Eye (tissue), 1 donor: ENCODE measurements at regions not wholly inside any gene's neighbourhood (a gene's known extent, or its start where the extent isn't known, plus 50 kb on each side); places are given as distances from the start of the nearest gene placed in this dataset.

ENCODE experiments used
- DNase-seq: peaks from one replicate; pipeline ENCODE4 v3.0.0-alpha.2; 2015

DNA sequence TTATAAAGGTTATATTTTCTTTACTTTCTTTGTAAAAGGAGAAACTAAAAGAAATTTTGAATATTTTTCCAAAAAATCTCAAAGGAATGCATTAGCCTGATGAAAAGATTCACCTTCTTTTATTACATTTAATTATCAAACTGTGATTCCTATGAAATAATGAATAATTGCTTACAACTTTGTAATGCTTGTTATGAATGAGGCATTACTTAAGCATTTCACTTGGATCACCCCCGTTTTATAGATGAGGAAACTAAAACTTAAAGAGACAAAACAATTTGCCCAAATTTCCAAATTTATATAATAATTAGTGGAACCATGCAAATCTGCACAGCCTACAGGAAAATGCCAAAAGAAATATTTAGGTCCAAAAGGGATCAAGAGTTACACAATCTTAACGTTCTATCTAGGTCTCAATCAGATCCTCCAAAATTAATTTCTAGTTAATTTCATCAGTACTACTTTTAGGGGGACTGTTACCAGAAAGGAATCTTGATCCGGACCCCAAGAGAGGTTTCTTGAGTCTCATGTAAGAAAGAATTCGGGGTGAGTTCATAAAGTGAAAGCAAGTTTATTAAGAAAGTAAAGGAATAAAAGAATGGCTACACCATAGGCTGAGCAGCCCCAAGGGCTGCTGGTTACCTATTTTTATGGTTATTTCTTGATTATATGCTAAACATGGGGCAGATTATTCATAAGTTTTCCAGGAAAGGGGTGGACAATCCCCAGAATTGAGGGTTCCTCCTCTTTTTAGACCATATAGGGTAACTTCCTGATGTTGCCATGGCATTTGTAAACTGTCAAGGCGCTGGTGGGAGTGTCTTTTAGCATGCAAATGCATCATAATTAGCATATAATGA is 288.0 kb downstream of the ADGB start:
- no peak for DNase-seq

DNA sequence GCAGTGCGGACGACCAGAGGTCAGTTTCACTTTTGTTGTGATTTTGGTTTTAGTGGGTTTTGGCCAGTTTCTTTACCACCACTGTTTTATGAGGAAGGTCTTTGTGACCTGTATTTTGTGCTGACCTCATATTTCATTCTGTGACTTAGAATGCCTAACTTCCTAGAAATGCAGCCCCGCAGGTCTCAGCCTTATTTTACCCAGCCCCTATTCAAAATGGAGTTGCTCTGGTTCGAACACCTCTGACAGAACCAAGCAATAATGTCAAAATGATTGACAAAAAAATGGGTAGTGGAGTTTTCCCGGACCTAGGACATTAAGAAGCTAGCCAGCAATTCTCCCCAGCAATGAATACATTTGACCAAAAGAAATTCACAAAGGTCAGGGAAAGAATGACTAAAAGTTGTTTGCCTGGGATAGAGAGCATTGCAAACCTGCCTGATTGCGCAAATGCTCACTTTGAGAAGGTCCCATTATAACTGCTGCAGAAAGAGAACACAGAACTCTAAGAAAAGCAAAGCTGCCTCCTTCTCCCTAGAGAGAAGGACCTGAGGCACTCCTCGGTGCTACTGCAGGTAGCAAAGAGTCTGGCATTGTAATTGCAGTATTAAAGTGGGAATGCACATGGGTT is 288.8 kb downstream of the ADGB start:
- DNase-seq = no peak

DNA sequence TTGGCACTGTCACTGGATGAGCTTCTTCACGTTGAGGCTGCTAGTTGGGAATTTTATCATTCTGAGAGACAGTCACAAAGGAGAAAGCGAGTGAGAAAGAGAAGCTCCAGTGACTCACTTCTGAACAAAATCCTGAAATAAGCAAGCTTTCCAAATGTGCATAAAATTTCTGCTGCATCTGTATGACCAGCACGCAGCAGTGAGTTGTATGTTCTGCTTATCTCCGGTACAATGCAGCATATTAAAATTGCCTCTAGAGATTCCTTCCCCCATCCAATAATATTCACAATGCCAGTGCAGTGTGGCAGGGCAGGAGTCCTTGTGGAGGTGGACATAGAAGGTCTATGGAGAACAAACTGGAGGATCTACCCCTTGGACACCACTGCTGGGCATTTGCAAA is 290.5 kb downstream of the ADGB start:
- no peak for DNase-seq

DNA sequence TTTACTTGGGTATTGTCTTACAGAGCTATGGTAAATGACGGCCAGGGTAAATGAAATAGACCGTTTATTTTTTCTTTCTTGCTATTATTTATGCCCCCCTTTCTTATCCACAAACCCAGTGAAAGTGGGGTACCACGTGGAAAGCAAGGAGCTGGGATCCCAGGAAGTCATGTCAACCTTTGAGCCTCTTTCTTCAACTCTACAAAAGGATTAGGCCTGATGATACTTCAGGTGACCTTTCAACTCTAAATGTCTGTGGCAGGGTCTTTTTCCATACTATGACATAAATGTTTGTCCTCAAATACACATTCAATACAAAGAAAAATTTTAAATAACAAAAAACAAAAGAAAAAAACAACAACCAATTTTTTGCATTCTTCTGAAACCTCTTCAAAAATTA is 291.4 kb downstream of the ADGB start:
- DNase-seq = no peak

DNA sequence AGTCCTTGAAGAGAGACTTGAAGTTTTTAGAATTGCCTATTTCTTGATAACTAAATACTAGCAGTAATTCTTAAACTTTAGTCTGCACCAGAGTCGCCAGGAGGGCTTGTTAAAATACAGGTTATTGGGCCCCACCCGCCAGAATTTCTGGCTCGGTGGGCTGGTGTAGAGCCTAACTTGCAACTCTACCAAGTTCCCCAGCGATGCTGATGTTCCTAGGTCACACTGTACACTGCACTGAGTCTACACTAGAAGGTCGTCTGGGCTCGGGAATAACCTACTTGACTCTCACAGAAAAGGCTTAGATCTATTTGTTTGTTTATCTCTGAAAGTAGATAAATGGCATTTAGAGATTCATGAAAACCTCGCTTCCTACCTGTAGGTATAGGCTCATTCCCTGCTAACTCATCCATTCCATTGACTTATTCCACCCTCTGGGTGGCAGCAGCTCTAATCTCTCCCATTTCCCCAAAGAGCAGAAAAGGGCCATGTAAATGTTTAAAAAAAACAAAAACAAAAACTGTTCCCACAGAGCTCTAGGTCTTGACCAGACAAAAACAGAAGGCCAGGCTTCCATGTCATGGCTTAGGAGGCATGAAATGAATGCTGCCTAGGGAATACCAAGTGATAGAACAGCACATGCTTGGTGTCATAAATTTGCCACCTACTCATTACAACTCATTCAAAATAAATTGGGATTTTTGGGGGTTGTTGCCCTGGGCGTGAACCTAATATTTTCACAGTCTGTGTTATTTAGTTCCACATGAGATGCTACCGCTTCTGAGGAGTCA is 292.1 kb downstream of the ADGB start:
- DNase-seq = no peak

DNA sequence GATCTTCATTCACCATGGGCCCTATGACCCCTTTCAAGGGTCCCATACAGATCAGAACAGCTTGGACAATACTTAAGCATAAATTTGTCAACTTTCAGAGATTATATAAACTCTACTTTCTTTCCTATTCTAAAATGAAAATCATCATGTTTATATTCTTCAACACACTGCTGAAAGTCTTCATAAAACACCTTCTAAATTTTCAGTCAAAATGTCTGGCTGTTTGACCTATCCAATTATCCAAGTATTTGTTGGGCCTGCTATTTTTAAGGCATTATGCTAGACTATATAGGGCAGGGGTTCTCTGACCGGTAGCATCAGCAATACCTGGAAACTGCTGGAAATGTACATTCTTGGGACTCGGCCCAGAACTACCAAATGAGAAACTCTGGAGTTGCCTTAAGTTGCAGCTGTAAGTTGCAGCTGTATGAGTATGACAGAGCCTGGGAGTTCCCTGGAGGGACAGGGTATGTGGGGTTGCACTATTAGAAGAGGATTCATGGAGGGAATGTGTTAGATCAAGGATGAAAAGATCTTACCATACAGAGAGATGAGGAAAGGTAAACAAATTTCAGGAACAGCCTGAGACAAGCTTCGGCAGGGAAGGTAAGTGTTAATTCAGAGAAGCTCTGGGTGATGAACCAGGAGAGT is 293.0 kb downstream of the ADGB start:
- no peak for DNase-seq

DNA sequence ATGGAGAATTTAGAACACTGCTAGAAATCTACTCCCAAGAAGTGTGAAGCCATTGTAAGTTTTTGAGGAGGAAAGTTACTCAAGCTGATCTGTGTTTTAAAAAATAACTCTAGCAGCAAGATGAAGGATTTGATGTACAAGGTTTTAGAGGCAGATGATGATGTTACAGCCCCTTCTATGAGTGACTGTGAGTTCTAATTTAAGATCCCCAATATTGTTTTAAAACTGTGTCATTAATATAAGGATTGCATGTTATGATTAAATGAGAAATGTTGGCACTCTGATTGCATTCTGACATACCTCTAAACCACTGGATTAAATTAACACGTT is 293.5 kb downstream of the ADGB start:
- DNase-seq = no peak

DNA sequence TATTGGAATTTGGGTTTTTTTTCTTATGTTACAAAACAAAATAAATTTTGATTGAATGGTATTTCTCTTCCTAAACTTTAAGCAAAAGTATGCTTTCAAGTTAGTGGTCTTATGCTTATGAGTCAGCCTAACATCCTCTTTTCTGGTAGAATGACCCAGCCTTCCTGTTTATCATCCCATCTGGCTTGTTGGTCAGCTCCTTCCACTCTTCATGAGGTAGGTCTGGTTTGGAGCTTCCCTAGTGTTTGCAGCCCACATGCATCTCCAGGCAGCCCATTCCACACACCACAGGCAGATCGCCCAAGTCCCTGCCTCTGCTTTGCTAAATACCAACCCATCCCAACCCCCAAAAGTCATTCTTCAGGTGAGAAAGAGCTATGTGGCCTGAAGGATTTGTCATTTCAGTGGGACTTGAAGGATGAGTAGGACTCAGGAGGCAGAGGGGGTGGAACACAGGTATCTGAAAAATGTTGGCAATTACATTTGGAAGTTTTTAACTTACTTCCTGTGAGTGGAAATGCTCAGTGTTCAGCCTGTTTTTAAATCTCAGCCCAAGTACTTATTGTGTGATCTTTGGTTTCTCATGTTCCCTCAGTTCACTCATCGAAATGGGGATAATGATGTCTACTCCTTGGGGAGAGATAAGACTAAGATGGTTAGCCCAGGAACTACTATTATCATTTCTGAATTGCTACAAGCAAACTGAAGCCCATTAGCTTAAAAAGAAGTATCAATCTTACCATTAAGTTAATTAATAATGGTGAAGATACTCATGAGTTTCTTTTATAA is 294.0 kb downstream of the ADGB start:
- DNase-seq = no peak

DNA sequence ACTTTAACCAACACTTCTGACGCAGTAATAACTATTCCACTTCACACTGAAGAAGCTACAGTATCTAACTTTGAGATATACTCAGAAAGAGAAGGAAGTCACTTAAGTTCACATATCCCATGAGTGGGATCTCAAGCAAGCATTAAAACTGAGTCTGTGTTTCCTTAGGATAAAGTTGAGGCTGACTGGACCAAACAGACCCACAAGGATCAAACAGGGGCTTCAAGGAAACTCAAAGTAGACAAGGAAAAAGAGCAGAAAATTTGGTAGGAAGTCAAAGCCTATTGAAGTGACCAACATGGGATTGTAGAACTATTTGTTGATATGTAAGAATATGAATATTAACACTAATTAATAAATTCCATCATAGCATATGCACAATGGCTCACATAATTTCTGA is 294.9 kb downstream of the ADGB start:
- DNase-seq = no peak

DNA sequence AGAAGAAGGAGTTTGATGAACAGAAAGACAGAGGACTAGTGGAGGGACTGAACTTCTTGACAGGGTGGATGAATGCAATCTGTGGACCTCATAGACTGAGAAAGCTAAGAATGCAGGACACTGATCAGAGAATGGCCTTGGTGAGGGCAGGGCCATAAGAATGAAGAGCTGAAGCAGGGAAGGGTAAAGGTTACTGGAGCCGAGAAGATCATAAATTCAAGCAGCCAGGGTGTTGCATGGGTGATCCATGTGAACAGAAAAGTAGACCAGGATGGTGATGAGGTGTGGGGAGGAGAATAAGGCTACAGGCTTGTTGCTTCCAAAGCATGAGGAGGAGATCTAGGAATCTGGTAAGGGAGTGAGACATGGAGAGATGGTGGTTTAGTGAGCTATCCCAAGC is 295.9 kb downstream of the ADGB start:
- DNase-seq = no peak

DNA sequence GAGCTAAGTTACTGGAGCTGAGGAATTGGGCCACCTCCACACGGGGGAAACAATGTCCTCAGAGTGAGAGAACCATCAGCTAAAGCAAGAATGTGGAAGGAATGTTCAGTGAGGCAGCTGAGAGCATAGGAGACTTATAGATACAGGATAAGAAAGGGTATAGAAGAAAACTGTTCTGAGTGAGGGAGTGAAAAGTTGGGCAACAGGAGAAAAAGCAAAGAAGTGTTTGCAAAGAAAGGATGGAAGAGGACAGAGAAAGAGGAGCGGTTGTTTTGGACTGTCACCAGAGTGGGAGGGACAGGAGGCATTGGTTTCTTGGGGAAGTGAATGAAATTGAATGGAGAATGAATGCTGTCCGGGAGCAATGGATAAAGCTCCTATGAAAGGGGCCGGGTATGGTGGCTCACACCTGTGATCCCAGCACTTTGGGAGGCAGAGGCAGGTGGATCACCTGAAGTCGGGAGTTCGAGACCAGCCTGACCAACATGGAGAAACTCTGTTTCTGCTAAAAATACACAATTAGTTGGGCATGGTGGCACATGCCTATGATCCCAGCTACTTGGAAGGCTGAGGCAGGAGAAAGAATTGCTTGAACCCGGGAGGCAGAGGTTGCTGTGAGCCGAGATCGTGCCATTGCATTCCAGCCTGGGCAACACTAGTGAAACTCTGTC is 296.5 kb downstream of the ADGB start:
- DNase-seq = no peak

DNA sequence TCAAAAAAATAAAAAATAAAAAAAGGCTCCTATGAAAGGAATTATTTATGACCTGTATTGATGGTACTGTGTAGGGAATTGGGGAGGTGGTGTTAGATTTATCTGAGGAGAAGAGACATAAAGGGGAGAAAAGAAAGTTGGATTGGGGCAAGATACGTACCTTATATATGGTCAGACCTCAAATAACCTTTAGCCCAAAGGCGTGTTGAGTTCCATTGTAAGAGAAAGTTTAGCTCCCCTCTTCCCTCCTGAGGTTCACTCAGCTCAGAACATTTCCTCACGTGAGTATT is 296.9 kb downstream of the ADGB start:
- DNase-seq = no peak

DNA sequence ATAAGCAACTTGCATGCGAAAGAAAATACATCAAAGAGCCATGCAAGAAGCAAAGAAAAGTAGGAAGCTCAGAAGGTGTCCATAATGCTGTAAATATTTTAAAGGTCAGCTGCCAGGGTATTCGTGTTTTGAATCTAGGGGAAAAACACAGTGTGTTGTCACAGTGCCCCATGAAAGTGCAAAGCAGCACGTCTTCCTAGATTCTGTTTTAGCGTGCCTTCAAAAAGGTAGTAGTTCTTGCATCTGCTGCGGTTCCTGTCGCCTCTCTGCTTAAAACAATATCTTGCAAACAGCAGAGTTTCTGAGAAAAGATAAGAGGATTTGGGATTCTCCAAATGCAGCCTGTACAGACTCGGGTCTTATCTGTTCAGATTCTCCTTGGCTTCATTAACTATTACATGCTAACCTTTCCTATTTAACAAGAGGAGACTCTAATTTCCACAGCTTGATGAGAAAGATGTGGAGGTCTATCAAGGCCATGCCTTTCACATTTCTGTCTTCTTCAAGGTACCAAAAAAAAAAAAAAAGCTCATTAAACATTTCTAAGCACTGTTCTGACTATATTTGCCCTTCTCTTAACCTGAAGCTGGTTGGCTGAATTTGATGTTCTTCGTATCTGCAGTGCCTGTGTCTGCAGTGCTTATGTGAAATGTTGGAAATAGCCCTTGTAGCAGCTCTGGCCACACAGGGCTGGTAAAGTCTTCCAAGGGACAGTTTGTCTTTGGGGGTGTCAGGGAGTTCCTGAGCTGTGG is 297.5 kb downstream of the ADGB start:
- no peak for DNase-seq

DNA sequence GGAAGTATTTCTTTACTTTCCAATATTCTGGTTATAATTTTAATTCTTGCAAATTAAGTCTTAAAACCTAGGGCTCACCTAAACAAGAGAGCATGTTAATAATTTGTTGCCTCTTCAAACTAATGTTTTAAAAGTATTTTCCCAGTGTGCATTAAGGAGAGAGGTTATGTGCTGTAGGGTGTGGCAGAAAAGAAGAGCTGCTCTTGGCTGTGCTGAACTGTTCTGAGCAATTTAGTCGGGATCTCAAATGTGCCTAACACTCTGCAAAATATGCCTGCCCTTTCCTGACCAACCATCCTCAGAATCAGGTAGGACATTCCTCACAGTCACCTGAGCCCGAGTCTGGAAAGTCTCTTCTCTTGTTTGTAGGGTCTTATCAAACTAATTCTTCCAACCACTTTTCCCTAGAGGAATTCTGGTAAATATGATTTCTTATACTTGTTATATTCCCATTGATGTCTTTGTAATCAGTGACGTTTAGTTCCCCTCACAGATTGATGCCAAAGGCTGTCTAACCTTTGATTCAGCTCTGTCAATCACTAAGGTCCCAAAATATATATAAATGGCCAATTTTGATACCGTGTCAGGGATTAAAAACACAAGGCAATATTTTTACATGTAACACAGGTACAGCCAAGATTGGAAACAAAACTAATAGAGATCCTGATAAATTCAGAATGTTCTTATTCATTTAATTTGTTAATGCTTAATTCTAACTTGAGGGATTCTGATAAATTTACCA is 298.4 kb downstream of the ADGB start:
- no peak for DNase-seq

DNA sequence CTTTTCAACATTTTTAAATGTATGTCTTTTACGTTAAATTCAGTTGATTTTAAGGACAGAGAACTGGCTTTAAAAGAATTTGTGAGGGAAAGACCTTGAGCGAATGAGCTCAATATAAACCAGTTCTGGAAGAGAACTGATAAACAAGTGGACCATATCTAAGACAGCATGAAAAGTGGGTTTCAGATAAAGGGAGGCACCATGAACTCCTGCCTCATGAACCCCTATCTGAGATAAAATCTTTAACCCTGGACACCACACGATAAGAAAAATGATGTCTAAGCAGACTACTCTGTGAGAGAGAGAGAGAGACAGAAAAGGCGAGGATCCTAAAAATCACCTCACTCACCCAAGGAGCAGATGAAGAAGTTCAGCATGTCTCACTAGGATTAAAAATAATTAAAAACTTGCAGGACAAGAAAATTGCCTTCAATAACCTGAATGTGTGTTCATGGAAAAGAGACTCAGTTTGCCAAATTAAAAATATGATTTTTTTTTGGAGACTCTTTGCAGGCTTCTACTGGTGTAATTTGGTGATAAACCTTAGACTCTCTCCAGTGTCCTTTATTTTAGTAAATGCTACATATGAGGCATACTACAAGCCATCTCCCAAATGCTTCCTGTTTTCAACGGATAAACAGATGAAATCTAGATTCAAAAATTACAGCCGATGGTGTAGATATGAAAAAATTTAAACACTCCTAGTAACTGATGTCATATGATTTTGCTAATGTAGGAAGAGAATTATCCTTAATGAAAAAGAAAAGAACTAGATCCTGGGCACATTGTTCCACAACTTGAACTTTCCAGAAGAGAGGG is 299.5 kb downstream of the ADGB start:
- no peak for DNase-seq

DNA sequence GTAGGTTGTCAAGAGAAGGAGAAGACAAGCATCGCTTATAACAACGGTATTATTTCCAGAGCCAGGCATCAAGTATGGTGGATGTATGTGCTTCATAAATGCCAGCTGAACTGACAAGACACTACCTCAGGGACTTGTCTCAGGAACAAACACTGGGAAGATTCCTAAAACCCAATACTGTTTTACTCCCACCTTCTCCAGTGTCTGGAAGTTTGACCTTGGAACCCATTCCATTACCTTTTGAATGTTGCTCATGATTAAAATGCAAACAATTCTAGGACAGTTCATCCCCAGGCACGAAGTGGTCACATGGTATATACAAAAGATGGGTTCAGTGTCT is 300.1 kb downstream of the ADGB start:
- no peak for DNase-seq

DNA sequence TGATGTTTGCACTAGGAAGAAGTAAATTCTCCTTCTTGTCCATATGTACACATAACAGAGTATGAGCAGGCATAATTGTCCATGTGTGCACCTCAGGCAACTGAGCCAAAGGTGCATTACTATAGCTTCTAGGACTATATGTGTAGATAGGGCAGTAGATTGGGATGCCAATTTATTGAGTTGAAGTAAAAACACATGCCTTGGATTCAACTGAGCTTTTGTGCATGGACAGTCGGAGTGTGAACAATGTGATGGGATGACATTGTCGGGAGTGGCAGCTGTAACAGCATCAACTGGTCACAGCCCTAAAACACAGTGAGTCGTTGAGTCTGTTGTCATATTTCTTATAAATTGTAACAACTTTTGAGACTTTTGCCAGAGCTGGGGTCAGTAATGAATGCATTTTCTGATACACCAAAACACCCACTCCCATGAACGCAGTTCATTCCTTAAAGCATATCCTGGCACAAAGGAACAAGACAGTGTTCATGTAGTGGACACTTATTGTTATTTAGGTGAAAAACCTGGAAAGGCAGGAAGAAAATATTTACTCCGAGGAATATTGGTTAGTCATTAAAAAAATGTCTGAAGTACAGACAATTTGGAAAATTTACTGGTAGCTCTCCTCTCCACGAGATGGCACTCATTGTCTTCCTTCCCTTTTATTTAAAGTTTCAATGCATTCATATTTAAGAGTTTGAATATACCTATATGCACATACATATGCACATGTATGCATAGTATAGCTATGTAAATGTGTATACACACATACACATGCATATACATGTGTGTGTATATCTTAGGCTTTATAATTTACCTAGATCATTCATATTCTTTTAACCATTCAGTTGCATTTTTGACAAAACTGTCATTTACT is 302.0 kb upstream of the STXBP5 start:
- DNase-seq = no peak

DNA sequence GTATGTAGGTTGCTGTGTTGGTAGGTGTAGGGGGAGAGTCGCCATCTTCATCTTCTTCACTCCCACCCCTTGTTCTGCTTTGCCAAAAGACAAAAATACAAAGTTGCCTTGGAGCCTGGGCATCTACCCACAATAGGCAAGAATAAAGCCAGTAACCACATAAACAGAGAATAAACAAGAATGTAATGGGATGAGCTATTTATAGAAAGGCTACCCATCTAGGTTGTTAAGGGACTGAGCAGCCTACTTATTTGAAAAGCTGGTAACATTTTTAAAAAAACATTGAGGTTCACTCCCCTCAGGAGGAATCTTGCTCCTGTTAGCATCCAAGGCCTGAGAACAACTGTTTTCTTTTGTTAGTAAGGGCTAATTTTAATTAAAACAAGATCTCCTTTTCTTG is 301.4 kb upstream of the STXBP5 start:
- DNase-seq = no peak

DNA sequence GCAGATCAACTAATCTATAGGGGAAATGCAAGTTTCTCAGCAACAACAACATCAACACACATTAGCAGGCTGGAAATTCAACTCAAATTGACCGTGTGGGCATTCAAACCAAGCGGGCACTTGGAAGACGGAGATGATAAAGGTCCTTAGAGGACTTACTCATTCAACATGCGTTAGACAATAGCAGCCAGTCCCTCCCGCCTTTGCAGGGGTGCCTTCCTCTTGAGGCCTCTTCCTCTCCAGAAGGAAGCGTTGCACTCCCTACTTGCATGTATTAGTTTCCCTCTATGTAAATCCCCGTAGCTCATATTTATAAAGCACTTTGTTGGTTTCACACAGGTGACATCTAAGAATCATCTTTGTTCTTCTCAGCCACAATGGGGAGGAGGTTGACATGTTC is 300.8 kb upstream of the STXBP5 start:
- DNase-seq = no peak
